ENCODE measurements at regions not wholly inside any gene's neighbourhood (a gene's known extent, or its start where the extent isn't known, plus 50 kb on each side); places are given as distances from the start of the nearest gene placed in this dataset.

GRCh38 chr12:124196236-124196635 is 98.7 kb upstream of the RFLNA start:
- H3K4me1 ChIP-seq, result no peaks in the 10 kb centered on the region
- peaks cover 0 to 13% (median 5%) of the 10 kb centered on the region in 3 donors for H3K9me3 ChIP-seq
- H3K27ac ChIP-seq, result no peak overlapping the region
- no peak for TF ChIP-seq CTCF (IDR thresholded peaks at IDR 0.05)
- H3K36me3 ChIP-seq, result no peaks in the 10 kb centered on the region
- DNase-seq, result no peak
- intact Hi-C loops (cut with DNase I; ENCODE audit: low total_unique reads), result no loop called here
- H3K4me3 ChIP-seq, result no peak overlapping the region
- H3K27me3 ChIP-seq, result no peaks in the 10 kb centered on the region

- H3K36me3 ChIP-seq, result no peaks in the 10 kb centered on the region
- no peaks in the 10 kb centered on the region for H3K4me1 ChIP-seq
- no peak overlapping the region for H3K27ac ChIP-seq
- H3K4me3 ChIP-seq, result no peak overlapping the region
- no peak for TF ChIP-seq CTCF (IDR thresholded peaks at IDR 0.05)
- no peak for DNase-seq
- no peaks in the 10 kb centered on the region for H3K27me3 ChIP-seq
- intact Hi-C loops (cut with DNase I; ENCODE audit: low total_unique reads), result no loop called here
- peaks cover 0 to 10% (median 5%) of the 10 kb centered on the region in 3 donors for H3K9me3 ChIP-seq
These were observed 93.6 kb upstream of the RFLNA start for GRCh38 chr12:124201248-124201647.

- H3K36me3 ChIP-seq, result no peaks in the 10 kb centered on the region
- no peaks in the 10 kb centered on the region for H3K9me3 ChIP-seq
- DNase-seq, result no peak
- TF ChIP-seq CTCF (IDR thresholded peaks at IDR 0.05), result no peak
- no peak overlapping the region for H3K27ac ChIP-seq
- H3K4me1 ChIP-seq, result no peaks in the 10 kb centered on the region
- intact Hi-C loops (cut with DNase I; ENCODE audit: low total_unique reads), result no loop called here
- H3K27me3 ChIP-seq, result no peaks in the 10 kb centered on the region
- no peak overlapping the region for H3K4me3 ChIP-seq
These were observed 91.7 kb upstream of the RFLNA start for GRCh38 chr12:124203176-124203575.

GRCh38 chr12:124205405-124205804 is 89.5 kb upstream of the RFLNA start:
- Histone ChIP-seq H3K4me1 (no peaks in the 10 kb centered on the region), H3K27me3 (peaks cover 0 to 6% of the 10 kb centered on the region in 2 donors), H3K9me3 (no peaks in the 10 kb centered on the region), H3K27ac (no peak overlapping the region), H3K4me3 (no peak overlapping the region), H3K36me3 (no peaks in the 10 kb centered on the region)
- intact Hi-C loops (cut with DNase I; ENCODE audit: low total_unique reads), result no loop called here
- DNase-seq, result no peak
- TF ChIP-seq CTCF (IDR thresholded peaks at IDR 0.05), result no peak

DNA sequence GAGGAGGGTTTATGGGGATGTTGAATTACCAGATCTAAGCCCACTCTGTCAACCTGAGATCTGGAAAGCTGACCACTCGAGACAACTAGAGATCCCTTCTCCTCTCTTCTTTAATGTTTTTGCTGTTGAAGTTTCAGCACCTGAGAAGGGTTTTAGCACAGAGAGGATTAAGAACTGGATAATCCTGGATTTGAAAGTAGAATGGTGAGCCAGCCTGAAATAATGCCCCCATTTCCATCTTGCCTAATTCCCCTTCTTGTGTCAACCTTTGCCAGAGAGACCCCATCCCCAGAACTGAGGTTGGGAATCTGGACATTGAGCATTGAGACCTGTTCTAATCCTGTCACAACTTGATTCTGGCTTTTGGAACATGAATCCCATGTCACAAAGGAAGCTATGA is 87.8 kb upstream of the RFLNA start:
- Histone ChIP-seq H3K27ac (no peak overlapping the region), H3K4me3 (no peak overlapping the region), H3K36me3 (no peaks in the 10 kb centered on the region), H3K27me3 (peaks cover 0 to 6% of the 10 kb centered on the region in 2 donors), H3K4me1 (no peaks in the 10 kb centered on the region), H3K9me3 (peaks cover 0 to 5% (median 0%) of the 10 kb centered on the region in 3 donors)
- no peak for TF ChIP-seq CTCF (IDR thresholded peaks at IDR 0.05)
- no peak for DNase-seq
- intact Hi-C loops (cut with DNase I; ENCODE audit: low total_unique reads), result no loop called here

DNA sequence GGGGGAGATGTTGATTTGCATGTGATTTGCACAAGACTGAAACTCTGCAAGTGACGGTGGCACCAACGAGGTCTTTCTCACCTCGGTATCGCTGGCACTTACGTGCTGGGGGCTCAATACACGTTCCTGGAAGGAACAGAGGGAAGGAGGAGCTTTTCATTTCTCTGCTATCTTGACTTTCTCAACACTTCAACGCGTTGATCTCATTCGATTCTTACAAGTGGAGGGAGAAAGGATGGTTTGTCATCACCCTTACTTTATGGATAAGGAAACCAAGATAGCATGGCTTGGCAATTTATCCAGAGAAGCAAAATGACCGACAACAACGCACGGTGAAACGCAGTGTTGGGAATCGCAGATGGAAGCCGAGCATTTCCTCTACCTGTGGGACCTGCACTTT is 87.3 kb upstream of the RFLNA start:
- Histone ChIP-seq H3K9me3 (peaks cover 0 to 5% (median 0%) of the 10 kb centered on the region in 3 donors), H3K36me3 (no peaks in the 10 kb centered on the region)
- no peak for DNase-seq

More for the DNA sequence above, 87.3 kb upstream of the RFLNA start:
- no peak for TF ChIP-seq CTCF (IDR thresholded peaks at IDR 0.05)
- H3K4me1 ChIP-seq, result no peaks in the 10 kb centered on the region
- H3K4me3 ChIP-seq, result no peak overlapping the region
- intact Hi-C loops (cut with DNase I; ENCODE audit: low total_unique reads), result no loop called here
- H3K27ac ChIP-seq, result no peak overlapping the region
- H3K27me3 ChIP-seq, result peaks cover 0 to 6% of the 10 kb centered on the region in 2 donors
